GM23338 (cell line): ENCODE measurements at regions not wholly inside any gene's neighbourhood (a gene's known extent, or its start where the extent isn't known, plus 50 kb on each side); places are given as distances from the start of the nearest gene placed in this dataset.

Source experiments
- ATAC-seq: fragments of 200-7000 bp; cut with Tn5 transposase; 3 replicates; pipeline ENCODE4 v1.9.1; 2020
- DNase-seq: peaks from one replicate; pipeline ENCODE4 v3.0.0-alpha.2; 2015; ENCODE audit warnings: low spot score
- H2AFZ ChIP-seq: fragments of 200-600 bp; sonication (generic); 2 replicates; pipeline ENCODE4 v1.8.0; 2016; ENCODE audit warnings: antibody characterized with exemption, mild to moderate bottlenecking, moderate library complexity
- H3F3A ChIP-seq: fragments of 200-600 bp; sonication (generic); replicated peaks from 2 replicates; pipeline ENCODE4 v1.8.0; 2017; ENCODE audit warnings: antibody characterized with exemption, mixed run types, low read depth
- H3K27ac ChIP-seq: fragments of 200-600 bp; sonication (generic); 2 replicates; pipeline ENCODE4 v1.6.1; 2016; ENCODE audit warnings: low read depth
- H3K27me3 ChIP-seq: fragments of 200-600 bp; sonication (generic); 2 replicates; pipeline ENCODE4 v1.8.0; 2016; ENCODE audit warnings: mild to moderate bottlenecking, mixed run types, moderate library complexity; ENCODE audit not compliant: insufficient read depth
- H3K36me3 ChIP-seq: fragments of 200-600 bp; sonication (generic); 2 replicates; pipeline ENCODE4 v1.8.0; 2016; ENCODE audit warnings: mild to moderate bottlenecking; ENCODE audit not compliant: insufficient read depth
- H3K4me1 ChIP-seq: fragments of 200-600 bp; sonication (generic); 2 replicates; pipeline ENCODE4 v1.8.0; 2016; ENCODE audit warnings: mild to moderate bottlenecking, moderate library complexity; ENCODE audit not compliant: insufficient read depth
- H3K4me2 ChIP-seq: fragments of 200-600 bp; sonication (generic); 2 replicates; pipeline ENCODE4 v1.7.1; 2017; ENCODE audit warnings: mixed run types
- H3K4me3 ChIP-seq: fragments of 200-600 bp; sonication (generic); 2 replicates; pipeline ENCODE4 v1.6.1; 2016; ENCODE audit warnings: mixed run types
- H3K79me2 ChIP-seq: fragments of 200-600 bp; sonication (generic); replicated peaks from 2 replicates; pipeline ENCODE4 v1.8.0; 2017; ENCODE audit warnings: mild to moderate bottlenecking; ENCODE audit not compliant: insufficient read depth
- H3K9me2 ChIP-seq: fragments of 200-600 bp; sonication (generic); 2 replicates; pipeline ENCODE4 v1.8.0; 2017; ENCODE audit not compliant: insufficient read depth
- H4K20me1 ChIP-seq: fragments of 200-600 bp; sonication (generic); replicated peaks from 2 replicates; pipeline ENCODE4 v1.8.0; 2017; ENCODE audit warnings: mild to moderate bottlenecking; ENCODE audit not compliant: insufficient read depth
- H3K27ac Mint-ChIP-seq: 2 replicates; pipeline ENCODE4 v1.8.0; 2020; ENCODE audit warnings: inconsistent platforms, mild to moderate bottlenecking, moderate library complexity, mixed read lengths
- H3K27me3 Mint-ChIP-seq: 3 replicates; pipeline ENCODE4 v1.8.0; 2022; ENCODE audit warnings: low read depth, mild to moderate bottlenecking, moderate library complexity, mixed read lengths, inconsistent platforms; ENCODE audit not compliant: insufficient read depth, poor library complexity
- H3K36me3 Mint-ChIP-seq: 3 replicates; pipeline ENCODE4 v1.8.0; 2021; ENCODE audit warnings: low read depth, mild to moderate bottlenecking, inconsistent platforms, moderate library complexity, mixed read lengths
- H3K4me1 Mint-ChIP-seq: 3 replicates; pipeline ENCODE4 v1.8.0; 2020; ENCODE audit warnings: mild to moderate bottlenecking, inconsistent platforms, mixed read lengths
- H3K4me3 Mint-ChIP-seq: 3 replicates; pipeline ENCODE4 v1.8.0; 2021; ENCODE audit warnings: moderate library complexity, mild to moderate bottlenecking, inconsistent platforms, mixed read lengths
- H3K9me3 Mint-ChIP-seq: 3 replicates; pipeline ENCODE4 v1.8.0; 2020; ENCODE audit warnings: moderate library complexity, mild to moderate bottlenecking, inconsistent platforms, mixed read lengths
- CREB1 ChIP-seq: fragments of 250-450 bp; sonication (Bioruptor Pico); IDR thresholded peaks from 2 replicates; pipeline ENCODE4 v1.5.0; 2020; ENCODE audit warnings: low read depth, mild to moderate bottlenecking, moderate library complexity
- CTCF ChIP-seq, 2 experiments: fragments of 200-600 bp in 1 of 2; sonication (generic) in 1 of 2; conservative IDR thresholded peaks; 2 replicates each; pipeline versions ENCODE4 v1.5.1 to v1.6.1; 2016 to 2017; ENCODE audit warnings: antibody characterized with exemption in 2 of 2, low read depth in 2 of 2, mild to moderate bottlenecking in 2 of 2, moderate library complexity in 1 of 2
- ETS1 ChIP-seq: IDR thresholded peaks from 2 replicates; pipeline ENCODE4 v1.6.1; 2016; ENCODE audit warnings: antibody characterized with exemption
- EZH2 ChIP-seq: fragments of 200-600 bp; sonication (generic); IDR thresholded peaks from one replicate; pipeline ENCODE4 v1.8.0; 2017; ENCODE audit warnings: antibody characterized with exemption, mild to moderate bottlenecking, low read depth; ENCODE audit not compliant: unreplicated experiment
- EZH2phosphoT487 ChIP-seq: fragments of 200-600 bp; sonication (generic); IDR thresholded peaks from one replicate; pipeline ENCODE4 v1.8.1; 2018; ENCODE audit warnings: antibody characterized with exemption; ENCODE audit not compliant: unreplicated experiment
- JUNB ChIP-seq: IDR thresholded peaks from one replicate; pipeline ENCODE4 v1.6.1; 2016; ENCODE audit warnings: antibody characterized with exemption; ENCODE audit not compliant: unreplicated experiment
- NANOG ChIP-seq: IDR thresholded peaks from 2 replicates; pipeline ENCODE4 v1.6.1; 2016; ENCODE audit warnings: antibody characterized with exemption, borderline replicate concordance
- POLR2AphosphoS5 ChIP-seq: IDR thresholded peaks from 2 replicates; pipeline ENCODE4 v1.6.1; 2016; ENCODE audit warnings: antibody characterized with exemption, low read depth
- REST ChIP-seq: IDR thresholded peaks from one replicate; pipeline ENCODE4 v1.6.1; 2018; ENCODE audit warnings: antibody characterized with exemption; ENCODE audit not compliant: unreplicated experiment
- STAT1 ChIP-seq: IDR thresholded peaks from one replicate; pipeline ENCODE4 v1.6.1; 2016; ENCODE audit warnings: antibody characterized with exemption; ENCODE audit not compliant: unreplicated experiment
- ZNF114 ChIP-seq: fragments of 250-450 bp; sonication (Bioruptor Pico); IDR thresholded peaks from 2 replicates; pipeline ENCODE4 v1.5.0; 2020; ENCODE audit warnings: mild to moderate bottlenecking, moderate library complexity
- ZNF331 ChIP-seq: fragments of 250-450 bp; sonication (Bioruptor Pico); IDR thresholded peaks from 2 replicates; pipeline ENCODE4 v1.5.0; 2020; ENCODE audit warnings: low read depth, mild to moderate bottlenecking, moderate library complexity
- ZNF462 ChIP-seq: fragments of 250-450 bp; sonication (Bioruptor Pico); IDR thresholded peaks from 2 replicates; pipeline ENCODE4 v1.5.0; 2020; ENCODE audit warnings: mild to moderate bottlenecking, moderate library complexity

GRCh38 chrY:17398336-17399072 lies 481.5 kb downstream of the CDY2B start:
- Mint-ChIP-seq H3K4me1 (no peaks in the 10 kb centered on the region), H3K36me3 (no peaks in the 10 kb centered on the region), H3K4me3 (no peak overlapping the region), H3K9me3 (no peaks in the 10 kb centered on the region), H3K27ac (no peak overlapping the region), H3K27me3 (no peaks in the 10 kb centered on the region)
- no peaks in the 10 kb centered on the region for H3K27me3 ChIP-seq
- no peaks in the 10 kb centered on the region for H3K79me2 ChIP-seq
- H3F3A ChIP-seq: no peaks in the 10 kb centered on the region
- H3K4me2 ChIP-seq: no peak overlapping the region
- no peaks in the 10 kb centered on the region for H3K9me2 ChIP-seq
- no peak overlapping the region for H3K4me3 ChIP-seq
- H3K27ac ChIP-seq: no peak overlapping the region
- no peaks in the 10 kb centered on the region for H4K20me1 ChIP-seq
- DNase-seq (no peak), ATAC-seq (no peak)
- H3K36me3 ChIP-seq: no peaks in the 10 kb centered on the region
- TF ChIP-seq ZNF331 (CRISPR knock-in tag): no peak
- TF ChIP-seq ETS1: no peak
- no peak for TF ChIP-seq EZH2phosphoT487
- TF ChIP-seq STAT1: no peak
- TF ChIP-seq CREB1 (CRISPR knock-in tag): no peak
- no peak for TF ChIP-seq JUNB
- TF ChIP-seq ZNF462: no peak
- TF ChIP-seq POLR2AphosphoS5: no peak
- no peak for TF ChIP-seq ZNF114 (CRISPR knock-in tag)
- TF ChIP-seq EZH2: no peak
- no peak for TF ChIP-seq REST
- no peak for TF ChIP-seq CTCF (conservative IDR thresholded peaks at IDR 0.05; ENCODE audit: low read depth in 2 of 2)
- no peak for TF ChIP-seq NANOG
- H3K4me1 ChIP-seq: peaks cover 4% of the 10 kb centered on the region; the same call in 1 of the 2 replicates
- no peak overlapping the region for H2AFZ ChIP-seq
